ENCODE measurements at regions not wholly inside any gene's neighbourhood (a gene's known extent, or its start where the extent isn't known, plus 50 kb on each side); places are given as distances from the start of the nearest gene placed in this dataset.
A peak's percentile ranks its signal among the peaks of the same experiment; 100 is the strongest.
"Not testable (repeated sequence)": the region's sequence is repeated elsewhere in the genome, so short reads cannot be mapped to it uniquely, and the experiment has no call there.

DNA sequence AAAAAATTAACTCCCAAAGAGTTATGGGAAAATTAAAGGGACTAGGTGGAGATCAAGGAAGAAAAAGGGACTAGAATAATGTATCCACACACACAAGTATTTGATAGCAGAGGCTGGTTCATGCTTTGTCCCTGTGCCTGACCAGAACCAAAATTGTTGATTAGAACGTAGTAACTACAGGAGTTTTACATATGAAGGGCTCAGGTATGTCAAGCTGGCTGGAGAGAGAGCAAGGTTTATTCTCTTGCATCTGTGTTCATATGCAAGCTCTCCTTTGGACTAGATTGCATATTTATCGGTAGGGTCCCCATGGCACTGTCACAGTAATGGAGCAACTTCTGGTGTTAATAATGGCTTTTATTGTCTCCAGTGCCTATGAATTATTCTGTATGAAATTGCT is 239.9 kb upstream of the TRPM3 start:
- DNase-seq, result no peak

DNA sequence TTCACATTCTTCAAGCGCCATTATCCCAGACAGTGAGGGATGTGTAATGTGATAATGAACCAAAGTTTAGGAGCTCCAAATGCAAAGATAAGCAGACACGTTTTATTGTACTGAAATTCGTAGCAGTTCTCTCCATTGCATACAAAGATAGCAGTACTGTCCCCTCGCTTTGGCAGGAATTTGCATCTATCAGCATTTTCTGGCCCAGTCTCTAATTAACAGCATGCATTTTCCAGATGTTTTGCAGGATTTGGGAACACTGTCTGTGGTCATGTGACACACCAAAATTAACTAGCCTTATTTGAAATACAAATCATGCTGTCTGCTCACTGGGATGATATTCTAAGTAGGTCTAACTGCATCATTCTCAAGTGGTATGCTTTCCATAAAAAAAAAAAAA is 235.9 kb upstream of the TRPM3 start:
- no peak for DNase-seq

DNA sequence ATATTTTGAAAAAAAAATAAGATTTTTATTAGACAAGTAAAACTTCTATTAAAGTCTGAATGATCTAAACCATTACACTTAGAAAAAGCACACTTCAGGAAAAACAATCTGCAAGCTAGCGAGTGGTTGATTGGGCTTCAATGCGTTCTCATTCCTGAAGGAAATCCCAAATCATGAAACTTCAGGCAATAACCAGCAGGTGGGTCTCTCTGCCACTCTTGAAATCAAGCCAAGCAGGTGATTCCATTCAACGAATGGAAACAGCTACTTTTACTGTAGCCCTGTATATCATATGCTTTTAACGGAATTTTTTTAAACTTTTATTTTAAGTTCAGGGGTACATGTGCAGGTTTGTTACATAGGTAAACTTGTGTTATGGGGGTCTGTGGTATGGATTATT is 234.5 kb upstream of the TRPM3 start:
- DNase-seq, result no peak

DNA sequence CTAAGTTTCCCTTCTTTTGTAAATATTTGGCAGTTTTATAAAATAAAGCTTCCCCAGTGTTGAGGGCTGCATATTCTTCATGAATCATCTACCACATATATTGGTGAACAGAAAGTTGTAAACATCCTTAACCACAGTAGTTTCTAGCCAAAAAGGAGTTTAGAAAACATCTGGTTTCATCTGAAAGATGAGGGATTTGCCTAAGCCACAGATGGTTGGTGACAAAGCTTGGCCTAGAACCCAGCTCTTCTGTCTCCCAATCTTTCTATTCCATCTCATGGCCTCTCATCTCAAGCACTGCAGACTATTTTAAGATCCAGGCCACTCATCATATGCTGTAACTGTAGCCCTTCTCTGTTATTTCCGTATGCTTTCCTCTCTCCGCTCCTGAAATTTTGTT is 232.3 kb upstream of the TRPM3 start:
- DNase-seq, result no peak

DNA sequence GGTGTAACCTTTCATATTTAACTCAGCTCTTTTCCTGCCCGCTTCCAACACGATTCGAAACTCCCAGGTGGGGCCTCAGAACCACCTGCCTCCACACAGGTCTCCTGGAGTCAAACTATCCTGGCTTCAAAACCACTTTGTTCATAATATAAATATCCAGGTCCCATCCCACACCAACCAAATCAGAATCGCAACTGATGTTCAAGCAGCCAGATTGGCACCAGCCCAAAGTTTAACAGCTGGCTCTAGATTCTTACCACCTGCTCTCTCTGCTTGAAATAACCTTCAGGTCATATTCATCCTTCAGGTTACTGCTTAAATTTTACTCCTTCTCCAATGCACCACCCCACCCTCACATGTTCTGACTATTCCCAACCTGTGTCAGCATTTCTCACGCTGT is 231.4 kb upstream of the TRPM3 start:
- DNase-seq, result no peak

DNA sequence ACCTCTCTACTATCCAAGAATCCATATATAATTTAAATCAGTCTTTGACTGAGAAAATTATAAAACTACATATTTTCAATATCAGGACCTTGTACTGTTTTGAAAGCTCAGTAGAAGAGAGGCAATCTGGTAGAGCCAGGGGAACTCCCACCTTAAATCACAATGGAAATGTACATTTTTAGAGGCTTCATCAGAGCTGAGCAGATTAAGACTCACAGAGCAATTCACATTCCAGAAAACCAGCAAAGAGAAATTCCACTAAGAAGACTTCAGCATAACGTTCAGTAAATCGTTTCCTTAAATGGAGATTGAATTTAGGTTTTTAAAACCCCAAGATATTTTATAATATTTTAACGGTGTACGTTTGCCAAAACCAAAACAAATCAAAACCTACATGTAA is 227.8 kb upstream of the TRPM3 start:
- no peak for DNase-seq

DNA sequence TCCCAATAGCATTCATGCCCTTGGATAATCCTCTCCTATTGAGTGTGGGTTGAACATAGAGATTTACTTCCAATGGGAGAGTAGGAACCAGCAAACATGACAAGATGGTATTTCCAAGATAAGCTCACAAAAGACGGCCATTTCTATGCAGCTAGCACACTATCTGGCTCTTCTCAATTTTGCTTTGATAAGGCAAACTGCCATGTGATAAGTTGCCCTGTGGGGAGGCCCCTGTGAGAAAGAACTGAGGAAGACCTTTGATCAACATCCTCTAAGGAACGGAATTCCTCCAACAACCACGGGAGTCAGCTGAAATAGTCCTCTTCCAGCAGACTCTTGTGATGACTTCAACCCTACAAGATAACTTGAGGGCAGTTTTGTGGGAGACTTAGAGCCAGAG is 211.9 kb upstream of the TRPM3 start:
- DNase-seq, result no peak

DNA sequence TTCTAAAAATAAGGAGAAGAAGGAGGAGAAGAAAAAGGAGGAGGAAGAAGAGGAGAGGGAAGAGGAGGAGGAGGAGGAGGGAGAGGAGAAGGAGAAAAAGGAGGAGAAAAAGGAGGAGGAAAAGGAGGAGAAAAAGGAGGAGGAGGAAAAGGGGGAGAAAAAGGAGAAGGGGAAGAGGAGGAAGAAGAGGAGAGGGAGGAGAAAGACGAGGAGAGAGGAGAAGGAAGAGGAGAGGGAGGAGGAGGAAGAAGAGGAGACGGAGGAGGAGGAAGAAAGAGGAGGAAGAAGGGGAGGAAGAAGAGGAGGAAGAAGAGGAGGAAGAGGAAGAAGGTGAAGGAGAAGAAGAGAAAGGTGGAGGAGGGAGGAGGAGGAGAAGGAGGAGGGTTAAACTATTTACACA is 210.2 kb upstream of the TRPM3 start:
- DNase-seq, result no peak

DNA sequence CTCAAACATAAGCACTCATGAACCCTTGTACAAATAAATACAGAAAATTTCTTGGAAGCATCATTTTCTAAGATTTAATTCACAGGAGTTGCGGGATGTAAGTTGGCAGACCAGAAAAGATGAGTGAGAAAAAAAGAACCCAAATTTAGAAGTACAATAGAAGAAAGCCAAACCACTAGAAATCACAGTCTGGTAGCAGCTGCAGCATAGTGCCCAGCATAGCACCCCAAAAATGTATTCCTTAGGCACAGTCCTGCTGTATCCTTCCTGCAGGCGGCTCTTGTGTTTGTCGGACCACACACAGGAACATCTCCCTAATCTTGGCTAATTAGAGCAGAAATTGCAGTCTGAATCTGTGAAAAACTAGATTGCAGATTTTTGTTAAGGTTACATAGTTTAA is 208.5 kb upstream of the TRPM3 start:
- DNase-seq, result no peak

DNA sequence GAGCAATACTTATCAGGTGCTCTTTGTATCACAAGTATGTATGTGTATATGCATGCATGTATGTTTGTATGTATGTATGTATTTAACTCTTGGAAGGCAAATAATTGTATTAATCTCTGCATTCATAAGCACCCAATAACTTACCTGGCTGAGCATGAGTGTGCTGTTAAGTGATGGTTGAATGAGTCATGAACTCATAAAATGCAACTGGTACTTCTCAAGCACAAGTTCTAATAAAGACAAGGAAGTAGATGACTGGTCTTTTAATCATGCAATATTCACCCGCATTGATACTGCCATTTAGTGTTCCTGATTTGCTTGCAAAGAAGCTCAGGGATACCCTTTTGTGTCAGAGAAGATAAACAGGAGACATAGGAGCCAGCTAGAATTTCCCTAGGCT is 204.9 kb upstream of the TRPM3 start:
- no peak for DNase-seq

DNA sequence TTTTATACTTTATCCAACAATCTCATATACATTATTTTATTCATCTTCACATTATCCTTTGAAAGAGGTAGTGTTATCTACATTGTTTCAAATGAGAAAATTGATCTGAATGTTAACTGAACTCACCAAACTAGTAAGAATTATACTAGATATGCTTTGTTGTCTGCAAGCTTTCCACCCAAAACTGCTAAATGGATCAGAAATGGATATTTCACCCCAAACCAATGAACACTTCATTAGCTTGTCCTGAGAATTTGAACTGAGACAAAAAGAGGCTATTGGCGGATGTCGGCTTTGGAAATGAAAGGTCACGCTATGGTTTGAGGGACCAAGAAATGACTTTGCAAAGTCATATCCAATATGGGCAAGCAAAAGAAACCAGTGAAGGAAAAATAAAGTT is 201.9 kb upstream of the TRPM3 start:
- DNase-seq, result no peak

DNA sequence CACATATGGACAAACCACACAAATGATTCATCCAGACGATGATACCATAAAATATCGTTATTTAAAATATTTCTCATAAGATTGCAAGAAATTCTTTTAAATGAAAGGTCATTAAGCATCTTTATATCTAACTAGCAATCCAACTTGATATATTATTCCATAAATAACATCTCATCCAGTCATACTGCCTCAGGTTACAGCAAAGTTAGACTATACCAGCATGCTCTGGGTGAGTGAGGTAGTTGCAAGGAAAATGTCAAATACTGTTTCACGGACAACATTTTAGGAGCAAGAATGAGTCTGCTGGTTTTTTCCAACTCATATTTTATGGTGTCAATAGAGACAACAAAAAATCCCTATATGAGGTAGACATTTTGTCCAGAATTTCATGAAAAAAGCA is 200.9 kb upstream of the TRPM3 start:
- no peak for DNase-seq

DNA sequence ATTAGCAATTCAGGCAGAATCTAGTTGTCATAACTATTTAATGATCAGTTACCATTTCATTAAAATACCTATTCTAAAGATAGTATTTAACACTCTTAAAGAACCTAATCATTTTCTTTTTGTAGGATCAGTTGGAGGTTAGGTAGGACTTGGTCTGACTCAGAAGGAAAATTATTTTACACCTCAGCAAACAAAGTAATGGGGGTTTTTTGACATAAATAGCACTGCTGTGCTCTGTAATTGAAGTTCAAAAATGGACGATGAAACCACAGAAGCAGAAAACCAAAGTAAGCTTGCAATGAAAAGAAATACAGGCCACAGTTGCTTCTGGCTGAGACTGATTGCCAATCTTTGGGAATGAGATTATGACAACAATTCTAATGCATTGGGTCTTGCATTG is 187.0 kb upstream of the TRPM3 start:
- no peak for DNase-seq

DNA sequence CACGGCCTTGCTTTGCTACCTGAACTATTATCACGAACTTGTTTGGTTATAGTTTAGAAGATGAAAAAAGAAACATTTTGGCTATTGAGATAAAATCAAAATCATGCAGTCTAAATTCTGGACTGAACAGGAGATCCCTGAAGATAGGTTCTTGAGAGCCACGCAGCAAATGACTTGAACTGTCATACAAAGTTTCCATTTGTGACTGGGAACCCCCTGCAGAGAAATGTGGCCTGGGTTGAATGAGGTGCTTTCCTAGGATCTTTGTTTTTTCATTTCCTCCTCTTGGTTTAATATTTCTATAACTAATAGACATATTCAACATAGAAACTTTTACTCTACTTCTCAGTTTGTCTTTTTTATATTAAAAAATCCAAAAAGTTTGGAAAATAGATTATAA is 184.7 kb upstream of the TRPM3 start:
- DNase-seq, result no peak

DNA sequence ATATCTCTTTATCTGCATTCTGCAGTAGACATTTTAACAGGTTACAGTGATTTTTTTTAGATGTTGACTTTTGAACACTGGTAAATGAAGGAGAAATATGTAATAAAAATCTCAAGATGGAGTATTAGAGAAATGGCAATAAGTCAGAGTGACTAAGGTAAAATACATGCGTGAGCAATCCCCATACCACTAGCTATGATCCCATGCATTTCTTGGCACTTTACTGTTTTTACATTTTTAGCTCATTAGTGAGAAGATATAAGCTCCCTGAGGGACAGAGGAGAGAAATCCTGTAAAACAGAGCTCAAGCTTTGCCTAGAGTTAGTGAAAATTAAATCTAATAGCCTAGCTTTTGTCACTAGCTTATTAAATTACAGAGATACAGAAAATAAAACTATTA is 181.9 kb upstream of the TRPM3 start:
- DNase-seq, result no peak

DNA sequence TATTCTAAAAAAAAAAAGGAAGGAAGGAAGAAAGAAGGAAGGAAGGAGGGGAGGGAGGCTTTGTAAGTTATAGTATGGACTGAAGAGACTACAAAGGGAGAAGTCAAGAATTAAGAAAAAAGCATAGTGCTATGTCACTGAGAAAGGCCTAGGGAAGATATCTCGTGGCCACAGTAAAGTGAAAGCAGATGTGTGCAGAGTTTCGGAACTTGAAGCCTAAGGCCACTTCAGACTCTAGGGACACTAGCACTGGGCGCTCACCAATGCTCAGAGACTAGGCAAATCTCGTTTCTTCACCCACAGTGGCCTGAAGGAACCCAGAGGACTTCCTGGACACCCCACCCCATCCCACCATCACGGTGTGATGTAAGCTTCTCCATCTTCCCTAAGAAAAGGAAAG is 181.4 kb upstream of the TRPM3 start:
- no peak for DNase-seq

DNA sequence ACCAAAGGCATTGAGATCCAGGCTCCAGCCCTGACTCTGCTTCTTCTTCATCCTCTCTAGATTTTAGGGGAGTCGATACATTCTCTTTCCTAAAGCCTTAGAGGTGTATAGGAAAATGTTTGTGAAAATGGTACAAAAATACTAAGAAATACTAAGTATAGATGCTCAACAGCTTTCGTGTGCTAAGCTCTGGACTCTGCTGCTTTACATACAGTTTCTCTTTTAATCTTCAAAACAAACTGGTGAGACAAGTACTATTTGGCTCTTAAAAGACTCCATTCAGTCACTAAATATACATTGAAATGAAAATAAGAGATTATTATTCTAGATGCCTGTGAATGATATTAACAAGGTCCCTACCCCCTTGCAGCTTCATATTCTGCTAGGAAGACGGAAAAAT is 174.5 kb upstream of the TRPM3 start:
- no peak for DNase-seq

DNA sequence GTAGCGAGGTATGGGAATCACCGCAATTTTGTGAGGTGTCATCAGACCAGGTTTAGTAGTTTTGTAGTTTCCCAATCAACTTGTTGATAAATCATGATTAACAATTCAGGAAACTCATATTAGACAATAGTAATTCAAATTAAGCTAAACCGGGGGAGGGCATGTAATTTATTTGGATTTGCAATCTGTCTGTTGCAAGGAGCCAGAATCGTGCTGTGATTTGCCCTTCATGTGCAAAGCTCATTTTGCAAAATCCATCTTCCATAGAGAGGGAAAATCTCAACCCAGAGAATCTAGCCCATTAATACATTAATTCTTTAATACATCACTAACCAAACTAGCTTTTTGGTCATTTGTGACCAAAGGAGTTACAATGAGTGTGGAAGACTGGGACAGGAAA is 164.7 kb upstream of the TRPM3 start:
- no peak for DNase-seq

DNA sequence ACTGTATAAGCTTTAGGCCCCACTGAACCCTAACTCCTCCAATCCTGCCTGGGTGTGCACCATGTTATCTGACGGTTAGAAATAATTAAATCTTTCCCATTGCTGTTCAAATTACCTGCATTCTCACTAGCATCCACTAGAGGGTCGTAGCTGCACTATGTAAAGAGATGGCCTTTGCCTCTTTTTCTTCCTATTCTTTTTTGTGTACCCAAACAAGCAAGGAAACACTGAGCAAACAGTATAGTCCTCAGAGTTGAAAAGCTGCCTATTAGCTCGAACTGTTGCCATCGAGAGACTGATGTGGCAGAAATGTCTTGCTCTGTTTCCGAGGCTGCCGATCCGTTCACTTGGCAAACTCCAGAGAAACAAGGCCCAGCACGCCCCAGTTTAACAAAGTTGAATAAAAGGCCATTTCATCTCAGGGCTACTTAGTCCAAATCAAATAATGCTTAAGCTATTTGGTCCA is 163.8 kb upstream of the TRPM3 start:
- DNase-seq, result peak; percentile 58

DNA sequence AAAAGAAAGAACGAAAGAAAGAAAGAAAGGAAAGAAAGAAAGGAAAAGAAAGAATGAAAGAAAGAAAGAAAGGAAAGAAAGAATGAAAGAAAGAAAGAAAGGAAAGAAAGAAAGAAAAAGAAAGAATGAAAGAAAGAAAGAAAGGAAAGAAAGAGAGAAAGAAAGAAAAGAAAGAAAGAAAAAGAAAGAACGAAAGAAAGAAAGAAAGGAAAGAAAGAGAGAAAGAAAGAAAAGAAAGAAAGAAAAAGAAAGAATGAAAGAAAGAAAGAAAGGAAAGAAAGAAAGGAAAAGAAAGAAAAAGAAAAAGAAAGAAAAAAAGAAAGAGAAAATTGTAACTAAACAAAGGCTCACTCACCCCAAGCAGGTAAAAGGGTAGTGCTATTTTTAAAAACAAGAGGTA is 160.7 kb upstream of the TRPM3 start:
- not testable (repeated sequence) for DNase-seq

DNA sequence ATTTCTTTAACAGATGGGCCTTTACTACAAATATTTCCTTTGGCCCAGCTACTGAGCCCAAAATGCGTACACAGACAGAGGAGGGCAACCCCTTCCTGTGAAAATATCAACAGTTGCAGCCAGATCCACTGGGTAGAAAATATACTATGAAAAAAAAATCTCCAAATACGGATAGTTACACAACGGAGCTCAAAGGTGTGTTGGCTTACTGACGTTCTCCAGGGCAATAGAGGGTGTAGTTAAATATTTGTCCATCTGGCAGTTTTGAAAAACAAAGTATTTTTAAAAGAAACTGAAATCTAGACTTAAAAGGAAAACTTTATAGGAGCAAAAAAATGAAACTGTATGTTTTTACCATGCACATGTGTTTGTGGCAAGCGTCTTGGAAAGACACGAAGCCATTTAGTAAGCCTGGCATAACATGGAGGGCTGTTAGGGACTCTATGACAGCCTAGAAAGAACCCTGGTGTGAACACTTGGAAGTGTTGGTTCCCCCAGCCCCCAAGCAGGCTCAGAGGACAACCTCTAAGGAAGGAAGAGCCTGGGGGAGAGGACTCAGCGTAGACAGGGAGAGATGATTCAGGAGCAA is 157.8 kb upstream of the TRPM3 start:
- DNase-seq, result no peak

DNA sequence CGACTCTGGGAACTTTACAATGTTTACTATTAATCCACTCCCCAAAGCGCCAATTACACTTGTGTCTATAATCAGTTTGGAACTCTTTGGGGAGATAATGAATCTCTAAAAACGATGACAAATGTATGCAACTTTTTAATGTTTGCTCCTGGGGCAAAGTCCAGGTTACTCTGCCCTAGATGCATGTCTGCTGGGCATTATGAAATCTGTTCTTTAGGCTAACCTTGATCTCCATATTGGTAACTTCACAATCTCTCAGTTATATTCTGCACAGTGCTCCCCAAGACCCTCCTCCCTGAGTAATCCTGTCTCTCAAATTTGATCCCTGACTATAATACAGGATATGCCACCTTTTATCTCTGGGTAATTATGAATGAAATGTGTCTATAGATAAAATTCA is 152.2 kb upstream of the TRPM3 start:
- DNase-seq, result no peak

DNA sequence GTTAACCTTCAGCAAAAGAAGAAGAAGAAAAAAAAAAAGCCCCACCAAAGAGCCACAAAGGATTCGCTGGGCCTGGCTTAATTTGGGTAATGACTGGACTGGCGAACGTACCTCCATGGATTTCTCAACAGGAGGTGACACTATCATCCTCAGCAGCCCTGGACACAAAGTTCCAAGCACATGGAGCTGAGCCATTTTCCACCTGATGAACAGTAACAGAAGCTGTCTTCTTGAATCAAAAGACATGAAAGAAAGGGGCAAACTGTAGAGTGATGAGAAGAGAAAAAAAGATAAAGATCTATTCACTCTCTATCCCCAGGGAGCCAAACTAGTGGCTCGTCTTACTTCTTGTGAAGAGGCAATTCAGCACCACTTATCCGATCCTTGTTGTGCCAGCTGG is 150.2 kb upstream of the TRPM3 start:
- DNase-seq, result no peak

DNA sequence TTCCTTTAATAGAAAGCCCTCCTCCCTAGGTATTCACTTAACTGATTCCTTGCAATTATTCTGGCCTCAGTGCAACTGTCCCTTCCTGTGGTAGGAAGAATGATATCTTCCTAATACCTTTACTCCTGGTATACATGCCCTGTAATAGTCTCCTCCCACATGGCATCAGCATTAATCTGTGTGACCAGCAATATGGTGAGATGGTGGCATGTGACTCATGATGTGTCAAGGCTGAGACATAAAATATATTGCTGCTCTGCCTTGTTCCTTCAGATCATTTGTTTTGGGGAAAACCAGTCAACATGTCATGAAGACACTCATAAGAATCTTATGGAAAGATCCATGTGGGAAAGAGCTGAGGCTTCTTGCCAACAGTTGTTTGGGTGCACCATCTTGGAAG is 149.1 kb upstream of the TRPM3 start:
- DNase-seq, result no peak

DNA sequence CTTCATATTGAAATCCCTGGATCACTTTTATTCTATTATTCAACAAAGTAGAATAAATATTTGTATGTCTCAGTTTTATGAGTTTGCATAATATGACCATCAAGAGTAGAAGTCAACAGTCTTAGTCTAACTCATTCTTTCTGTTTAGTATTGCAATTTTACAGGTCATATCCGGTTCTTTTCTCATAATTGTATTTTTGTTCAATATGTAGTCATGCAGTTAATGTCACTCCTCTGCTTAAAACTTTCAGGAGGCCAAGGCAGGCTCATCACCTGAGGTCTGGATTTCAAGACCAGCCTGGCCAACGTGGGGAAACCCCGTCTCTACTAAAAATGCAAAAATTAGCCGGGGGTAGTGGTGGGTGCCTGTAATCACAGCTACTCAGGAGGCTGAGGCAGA is 148.4 kb upstream of the TRPM3 start:
- DNase-seq, result no peak
